Omental fat pad (tissue), 3 donors: ENCODE measurements at regions not wholly inside any gene's neighbourhood (a gene's known extent, or its start where the extent isn't known, plus 50 kb on each side); places are given as distances from the start of the nearest gene placed in this dataset.

Source experiments
- ATAC-seq: fragments of 150-250 bp; one replicate; pipeline ENCODE4 v1.9.1; 2016; ENCODE audit warnings: mild to moderate bottlenecking, moderate library complexity; ENCODE audit not compliant: low FRiP score
- DNase-seq: peaks from one replicate; pipeline ENCODE4 v3.0.0-alpha.2; 2019; ENCODE audit warnings: low spot score
- CTCF ChIP-seq, 3 donors: fragments of 450-650 bp; IDR thresholded peaks; one replicate each; pipeline ENCODE4 v1.5.1; 2016 to 2017; ENCODE audit warnings: antibody characterized with exemption in 3 of 3, mild to moderate bottlenecking in 3 of 3, moderate library complexity in 2 of 3

- TF ChIP-seq CTCF (IDR thresholded peaks at IDR 0.05) = no peak
- no peak for DNase-seq
- no peak for ATAC-seq
Measured at GRCh38 chr3:72151465-72152238, 366.7 kb upstream of the PROK2 start.

- ATAC-seq (no peak), DNase-seq (no peak)
- no peak for TF ChIP-seq CTCF (IDR thresholded peaks at IDR 0.05)
Measured at GRCh38 chr3:72150634-72151412, 365.9 kb upstream of the PROK2 start.

- TF ChIP-seq CTCF (IDR thresholded peaks at IDR 0.05) = no peak
- DNase-seq (no peak), ATAC-seq (no peak)
Measured at GRCh38 chr3:72149645-72150300, 364.8 kb upstream of the PROK2 start.

GRCh38 chr3:72147600-72147999, 362.7 kb upstream of the PROK2 start:
- DNase-seq (no peak), ATAC-seq (no peak)
- no peak for TF ChIP-seq CTCF (IDR thresholded peaks at IDR 0.05)

- no peak for DNase-seq
- no peak for TF ChIP-seq CTCF (IDR thresholded peaks at IDR 0.05)
Measured at GRCh38 chr3:72145506-72146380, 360.8 kb upstream of the PROK2 start.

GRCh38 chr3:72144773-72145505, 360.0 kb upstream of the PROK2 start:
- no peak for DNase-seq
- no peak for ATAC-seq
- TF ChIP-seq CTCF (IDR thresholded peaks at IDR 0.05) = no peak

More at GRCh38 chr3:72145506-72146380, 360.8 kb upstream of the PROK2 start:
- ATAC-seq = no peak
